HG03442 (cell line): ENCODE measurements at regions not wholly inside any gene's neighbourhood (a gene's known extent, or its start where the extent isn't known, plus 50 kb on each side); places are given as distances from the start of the nearest gene placed in this dataset.

Source experiments
- ATAC-seq: cut with Tn5 transposase; IDR thresholded peaks from one replicate; pipeline ENCODE4 v1.9.1; 2021; ENCODE audit warnings: mild to moderate bottlenecking, moderate library complexity; ENCODE audit not compliant: unreplicated experiment

DNA sequence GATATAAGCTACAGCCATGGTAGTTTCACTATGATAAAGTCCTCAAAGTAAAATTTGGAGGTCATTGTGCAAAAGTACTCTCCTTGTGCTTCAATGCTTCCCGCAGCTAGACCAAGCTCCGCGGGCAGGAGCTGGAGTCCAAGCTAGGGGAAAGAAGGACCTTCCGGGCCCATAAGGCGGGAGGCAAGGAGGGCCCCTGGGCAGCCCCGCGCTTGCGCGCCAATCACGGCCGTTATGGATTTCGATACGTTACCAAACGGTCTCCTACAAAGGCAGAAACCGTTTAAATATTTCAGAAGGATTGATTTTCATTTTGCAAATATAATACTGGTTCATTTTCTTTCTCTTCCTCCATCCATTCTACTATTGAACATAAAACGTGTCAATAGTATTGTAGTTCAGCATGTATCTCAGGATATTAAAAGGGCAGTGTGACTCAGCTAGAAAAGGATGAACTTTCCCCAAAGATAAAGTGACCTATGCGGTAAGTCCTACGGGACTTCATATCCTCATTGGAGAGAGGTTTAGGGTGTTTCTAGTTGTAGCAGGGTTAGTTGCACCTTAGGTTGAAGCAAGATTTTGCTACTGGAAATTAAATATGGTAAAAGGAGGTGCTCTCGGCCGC, 128.0 kb downstream of the KIF20B start:
- no peak for ATAC-seq

DNA sequence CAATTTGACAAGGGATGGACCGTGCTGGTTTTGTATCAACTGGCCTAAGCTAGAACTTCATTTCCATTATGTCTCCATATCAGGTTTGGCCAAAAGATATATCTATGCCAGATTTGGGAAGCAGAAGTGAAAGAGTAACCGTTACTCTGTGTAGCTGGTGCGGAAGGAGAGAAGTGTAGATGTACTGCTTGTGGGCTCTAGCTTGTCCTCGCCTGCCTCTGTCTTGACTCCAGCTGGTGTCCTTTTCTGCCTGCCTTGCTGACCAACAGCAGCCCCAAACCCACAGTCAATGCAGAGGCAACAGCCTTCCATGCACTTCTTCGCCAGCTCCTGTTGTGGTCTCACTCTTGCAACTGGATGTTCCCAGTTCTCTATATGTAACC, 128.5 kb downstream of the KIF20B start:
- ATAC-seq = no peak

DNA sequence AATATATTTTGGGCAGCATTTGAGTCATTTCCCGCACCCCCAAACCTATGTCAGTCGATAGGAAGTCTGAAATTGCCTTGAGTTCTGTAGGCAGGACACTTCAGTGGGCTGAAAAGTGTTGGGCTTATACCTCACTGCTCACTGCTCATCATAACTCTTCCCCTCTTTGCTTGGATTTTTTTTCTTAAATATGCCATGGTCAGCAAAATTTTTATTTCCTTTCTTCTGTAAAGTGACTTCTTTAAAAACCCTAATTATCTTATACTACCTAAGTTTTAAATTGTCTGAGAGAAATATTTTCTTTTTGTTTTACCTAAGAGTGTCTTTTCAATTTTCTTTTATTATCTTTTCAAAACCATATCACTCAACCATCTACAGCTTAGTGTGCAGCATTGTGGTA, 129.2 kb downstream of the KIF20B start:
- ATAC-seq = no peak

DNA sequence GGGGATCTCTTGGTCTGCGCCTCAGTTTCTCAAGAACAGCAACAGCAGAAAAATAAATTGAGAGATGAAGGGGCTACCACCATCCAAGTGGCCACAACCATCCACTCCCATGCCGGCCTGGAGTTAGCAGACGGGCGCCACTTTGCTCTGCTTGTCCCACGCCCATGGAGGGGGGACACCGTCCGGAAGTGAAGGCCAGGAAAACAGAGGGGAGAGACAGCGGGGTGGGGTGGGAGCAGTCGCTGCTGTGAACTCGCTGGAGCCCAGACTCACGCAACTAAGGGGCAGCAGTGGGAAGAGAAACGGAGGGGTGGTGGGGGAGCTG, 135.4 kb downstream of the KIF20B start:
- ATAC-seq = no peak

DNA sequence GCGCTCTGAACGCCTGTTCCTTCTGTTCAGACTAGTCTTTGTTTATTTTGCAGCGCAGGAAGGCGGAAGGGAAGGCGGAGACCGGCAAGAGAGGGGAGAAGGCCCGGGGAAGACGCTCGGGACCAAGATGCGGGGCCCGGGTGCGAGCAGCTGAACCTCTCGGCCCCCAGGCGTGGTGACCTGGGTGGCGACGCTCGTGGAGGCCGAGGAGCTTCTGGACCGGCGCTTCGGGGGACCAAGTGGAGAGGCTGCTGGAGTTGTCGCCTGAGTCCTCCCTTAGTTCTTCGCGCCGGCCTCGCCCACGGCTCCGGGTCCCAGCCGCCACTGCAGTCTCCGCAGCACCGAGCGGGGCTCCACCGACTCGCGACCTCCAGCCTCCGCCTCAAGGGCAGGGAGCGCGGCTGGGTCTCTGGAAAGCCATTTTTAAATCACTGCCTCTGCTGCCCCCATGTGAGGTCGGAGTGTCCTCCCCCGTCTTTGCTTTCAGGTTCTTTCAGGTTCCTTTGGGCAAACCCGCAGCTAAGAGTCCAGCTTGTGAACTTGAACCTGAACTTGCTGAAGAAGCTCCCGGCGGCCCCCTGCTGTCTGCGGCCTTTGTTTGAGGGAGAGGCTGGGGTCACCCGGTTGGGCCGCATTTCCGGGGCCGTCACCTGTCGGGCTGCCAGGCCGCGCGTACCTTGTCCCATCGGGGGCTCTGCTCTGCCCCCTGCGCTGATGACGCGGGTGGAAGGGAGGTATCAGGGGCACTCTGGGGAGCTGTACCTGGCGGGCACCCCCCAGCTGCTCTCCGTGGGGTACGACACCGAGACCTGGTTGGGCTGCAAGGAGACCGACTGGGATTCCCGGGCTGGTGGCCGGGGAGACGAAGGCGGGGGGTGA, 136.0 kb downstream of the KIF20B start:
- ATAC-seq = no peak

DNA sequence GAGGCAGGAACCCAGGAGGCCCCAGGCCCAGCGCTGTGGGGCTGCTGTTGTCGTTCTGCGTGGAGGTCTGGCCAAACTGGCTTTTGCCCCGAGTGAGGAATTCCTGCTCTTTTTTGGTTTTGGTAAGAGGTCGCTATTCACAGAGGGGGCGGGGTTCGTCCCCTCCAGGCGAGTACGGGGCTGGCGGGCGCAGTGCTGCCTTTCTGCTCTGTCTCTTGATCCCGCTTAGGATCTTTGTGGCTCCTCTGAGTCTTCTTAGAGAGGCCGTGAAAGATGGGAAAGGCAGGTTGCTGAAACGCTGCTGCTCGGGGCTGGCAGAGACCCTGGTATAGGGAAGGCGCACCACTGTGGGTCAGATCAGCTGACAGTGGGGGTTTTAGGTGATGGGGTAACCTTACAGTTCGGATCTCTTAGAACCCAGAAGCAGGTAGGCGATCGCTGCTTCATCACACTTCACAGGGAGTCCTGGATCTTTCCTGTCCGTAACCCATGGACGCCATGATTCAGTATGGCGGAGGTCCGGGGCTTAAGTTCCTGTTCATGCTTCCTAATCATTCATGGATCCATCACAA, 136.7 kb downstream of the KIF20B start:
- no peak for ATAC-seq

DNA sequence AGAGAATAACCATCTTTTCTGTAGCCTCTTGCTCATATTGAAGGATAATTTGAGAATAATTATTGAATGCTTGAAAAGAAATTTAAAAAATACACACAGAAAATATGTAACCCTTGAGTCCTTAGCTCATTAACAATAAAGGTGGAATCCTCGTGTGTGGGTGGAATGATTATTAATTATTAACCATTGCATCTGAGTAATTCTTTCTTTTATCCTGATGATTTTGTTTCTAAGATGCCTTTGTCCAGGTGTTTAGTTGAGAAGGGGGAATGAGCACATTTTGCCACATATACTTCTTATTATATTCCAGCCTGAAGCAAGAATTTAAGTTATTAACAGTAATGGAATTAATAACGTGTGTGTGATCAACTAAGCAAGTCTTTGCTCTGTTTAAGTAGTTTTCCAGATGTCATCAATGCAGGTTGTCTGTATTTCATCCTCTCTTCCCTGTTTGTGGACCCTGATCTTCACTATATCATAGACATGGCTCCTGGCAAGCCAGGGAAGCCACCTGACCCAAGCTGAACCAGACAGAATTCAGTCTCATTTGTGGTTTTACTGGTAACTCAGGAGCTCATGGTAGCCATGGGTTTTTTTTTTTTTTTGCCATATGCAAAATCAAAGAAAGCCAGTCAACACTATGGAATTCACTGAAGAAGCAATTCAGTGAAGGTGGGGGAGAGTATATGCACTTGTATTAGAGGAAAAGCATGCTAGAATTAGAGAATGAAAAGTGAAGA, 144.3 kb downstream of the KIF20B start:
- no peak for ATAC-seq

DNA sequence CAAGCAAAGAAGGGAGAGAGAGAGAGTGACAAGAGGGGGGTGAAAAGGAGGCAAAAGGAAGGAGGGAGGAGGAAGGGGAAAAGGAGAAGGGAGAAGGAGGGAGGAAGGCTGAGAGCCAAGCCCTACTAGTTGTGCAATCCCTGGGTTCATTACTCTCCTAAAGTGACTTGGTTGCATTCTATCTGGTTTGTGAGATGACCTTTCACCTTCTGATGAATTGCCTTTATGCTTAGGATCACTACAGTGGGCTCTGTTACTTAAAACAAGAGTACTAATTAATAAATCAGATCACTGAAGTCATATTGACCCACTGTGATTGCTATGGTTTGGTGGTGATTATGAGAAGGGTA, 144.9 kb downstream of the KIF20B start:
- ATAC-seq = no peak

DNA sequence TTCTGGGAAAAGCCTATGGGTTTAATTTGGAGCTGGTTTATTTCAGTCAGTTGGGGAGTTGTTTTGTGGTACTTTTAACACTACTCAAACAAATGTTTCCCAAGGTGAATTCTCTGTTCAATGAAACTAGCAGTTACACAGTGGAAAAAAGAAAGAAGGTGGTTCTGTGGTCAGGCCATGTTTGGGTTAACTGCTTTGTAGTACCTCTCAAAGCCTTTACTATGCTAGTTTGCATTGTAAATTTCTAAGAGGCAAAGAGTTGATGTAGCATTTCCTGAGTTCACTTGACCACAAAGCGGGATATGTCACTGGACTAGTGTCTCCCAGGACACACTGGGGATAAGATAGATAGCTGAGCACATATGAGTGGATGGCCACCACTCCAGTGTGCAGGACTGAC, 145.4 kb downstream of the KIF20B start:
- no peak for ATAC-seq

DNA sequence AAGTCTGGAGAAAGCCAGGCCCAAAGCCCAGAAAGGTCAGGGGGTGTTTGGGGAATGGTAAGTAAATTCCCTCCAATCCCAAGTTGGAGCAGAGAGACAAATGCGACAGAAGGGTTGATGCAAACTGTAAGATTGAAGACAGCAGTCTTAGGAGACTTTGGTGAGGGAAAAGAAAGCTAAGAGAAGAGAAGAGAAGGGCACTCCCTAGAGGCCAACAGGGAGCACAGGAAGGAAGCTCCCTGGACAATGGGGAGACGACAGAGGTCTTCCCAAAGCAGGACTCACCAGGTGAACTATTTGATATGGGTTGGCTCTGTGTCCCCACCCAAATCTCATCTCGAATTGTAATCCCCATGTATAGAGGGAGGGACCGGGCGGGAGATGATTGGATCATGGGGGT, 151.5 kb downstream of the KIF20B start:
- no peak for ATAC-seq

DNA sequence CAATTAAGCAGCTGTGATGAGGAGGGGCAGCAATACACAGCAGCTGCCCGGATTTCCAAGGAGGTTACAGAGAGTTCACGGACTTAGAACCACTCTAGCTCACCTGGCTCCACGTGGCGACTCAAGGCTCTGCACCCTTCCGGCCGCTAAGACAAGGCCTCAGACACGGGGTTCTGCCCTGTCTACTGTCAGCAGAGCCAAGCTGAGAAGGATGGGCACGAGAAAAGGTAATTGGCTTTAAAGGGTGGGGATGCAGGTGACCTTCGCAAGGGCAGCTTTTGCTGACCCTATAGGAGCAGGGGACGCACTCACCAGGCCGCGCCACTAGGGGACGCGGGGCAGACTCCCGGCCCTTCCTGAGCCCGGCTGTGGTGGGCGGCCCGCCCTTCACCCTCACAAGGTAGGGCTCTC, 152.4 kb downstream of the KIF20B start:
- no peak for ATAC-seq

DNA sequence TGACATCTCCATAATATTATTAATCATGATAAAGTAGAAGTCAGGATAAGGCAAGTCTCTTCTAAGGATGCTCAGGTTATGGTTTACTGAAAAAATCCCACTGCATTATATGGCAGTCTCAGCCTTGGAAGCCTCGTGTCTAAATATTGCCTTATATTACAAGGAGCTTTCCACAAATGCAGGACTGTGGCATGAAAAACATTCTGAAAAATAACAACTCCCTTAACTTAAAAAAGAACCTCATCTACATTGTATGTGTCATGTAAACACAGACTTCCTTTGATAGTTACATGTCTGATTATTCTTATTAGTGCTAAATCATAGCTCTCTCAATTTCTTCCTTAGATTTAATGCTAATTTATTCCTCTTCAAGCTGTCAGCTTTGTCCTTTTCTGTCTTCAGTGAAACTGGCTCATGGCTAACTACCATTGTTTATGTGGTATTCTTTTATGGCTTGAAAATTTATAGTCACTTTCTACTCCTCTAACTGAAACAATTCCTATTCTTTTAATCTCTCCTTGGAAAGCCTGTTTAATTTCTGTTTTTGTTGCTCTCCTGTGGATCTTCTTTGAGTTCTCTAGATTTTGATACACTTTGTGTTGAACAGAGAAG, 156.1 kb downstream of the KIF20B start:
- ATAC-seq = no peak

DNA sequence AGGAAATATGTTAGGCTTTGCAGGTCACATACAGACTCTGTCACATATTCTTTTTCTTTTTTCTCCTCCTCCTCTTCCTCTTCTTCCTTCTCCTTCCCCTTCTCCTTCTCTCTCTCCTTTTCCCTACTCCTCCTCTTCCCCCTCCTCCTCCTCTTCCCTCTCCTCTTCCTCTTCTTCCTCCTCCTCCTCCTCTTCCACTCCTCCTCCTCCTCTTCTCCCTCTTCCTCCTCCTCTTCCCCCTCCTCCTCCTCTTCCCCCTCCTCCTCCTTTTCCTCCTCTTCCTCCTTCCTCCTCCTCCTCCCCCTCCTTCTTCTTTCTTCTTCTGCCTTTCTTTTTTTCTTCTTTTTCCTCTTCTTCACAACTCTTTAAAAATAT, 159.8 kb downstream of the KIF20B start:
- no peak for ATAC-seq

DNA sequence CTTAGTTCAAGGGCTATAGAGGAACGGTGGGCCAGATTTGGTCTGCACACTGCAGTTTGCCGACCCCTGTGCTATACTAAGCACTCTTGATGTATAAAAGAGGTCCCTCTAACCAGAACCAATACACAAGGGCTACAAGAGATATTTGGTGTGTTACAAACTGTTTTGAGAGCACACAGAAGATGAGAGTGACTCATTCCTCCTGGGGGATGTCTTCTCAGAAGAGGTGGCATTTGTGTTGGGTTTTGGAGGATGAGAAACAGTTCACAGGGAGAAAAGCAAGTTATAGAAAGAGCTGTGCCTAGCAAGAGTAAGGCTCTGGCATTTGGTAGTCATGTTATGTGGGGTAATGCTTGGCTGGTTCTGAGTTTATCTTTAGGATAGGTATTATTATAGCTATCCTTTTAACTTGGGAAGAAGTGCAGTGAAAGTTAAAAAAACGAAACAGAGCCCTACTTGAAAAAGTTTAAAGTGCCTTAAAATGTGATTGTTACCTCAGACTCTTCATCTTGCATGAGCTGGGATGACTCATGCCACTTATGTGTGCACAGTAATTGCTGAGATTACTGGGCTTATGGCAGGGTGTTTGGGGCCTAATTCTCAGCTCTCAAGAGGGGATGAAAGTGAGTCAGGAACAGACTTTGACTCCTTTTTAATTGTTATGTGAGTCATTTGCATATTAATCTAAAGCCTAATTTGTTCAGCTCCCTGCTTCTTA, 160.4 kb downstream of the KIF20B start:
- peak; percentile 62 for ATAC-seq

DNA sequence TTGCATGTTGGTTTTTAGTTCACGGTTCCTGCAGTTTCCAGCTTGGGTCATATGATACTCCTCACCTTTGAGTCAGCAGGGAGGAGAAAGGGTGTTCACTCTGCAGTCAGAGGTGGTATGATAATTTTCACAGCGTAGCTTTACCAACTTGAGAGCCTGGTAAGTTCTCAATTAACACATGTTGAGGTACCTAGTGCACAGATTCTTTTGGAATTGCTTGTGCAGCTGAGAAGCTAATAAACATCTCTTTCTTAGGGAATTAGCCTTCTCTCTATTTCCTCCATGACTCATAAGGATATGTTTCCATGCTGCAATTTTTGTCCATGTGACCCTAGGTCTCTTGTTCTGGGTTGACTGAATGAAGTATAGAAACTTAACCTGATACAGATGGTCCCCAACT, 166.6 kb downstream of the KIF20B start:
- no peak for ATAC-seq

DNA sequence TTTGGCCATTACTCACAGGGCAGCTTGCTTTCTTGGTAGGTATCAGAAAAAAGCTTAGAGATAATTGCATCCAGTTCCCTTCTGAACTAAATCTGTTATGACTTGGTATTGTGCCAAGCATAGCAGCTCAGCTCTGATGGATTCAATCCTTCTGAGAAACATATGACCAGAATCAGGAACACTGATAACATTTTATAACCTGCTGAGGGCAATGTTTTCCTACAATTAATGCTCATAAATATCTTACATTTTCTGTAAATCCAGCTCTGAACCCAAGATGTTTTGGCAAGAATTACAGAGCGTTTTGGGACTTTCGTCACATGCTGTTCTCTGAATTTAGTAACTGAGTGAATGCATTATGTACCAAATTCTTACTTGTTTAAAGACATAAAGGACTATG, 167.8 kb downstream of the KIF20B start:
- no peak for ATAC-seq

DNA sequence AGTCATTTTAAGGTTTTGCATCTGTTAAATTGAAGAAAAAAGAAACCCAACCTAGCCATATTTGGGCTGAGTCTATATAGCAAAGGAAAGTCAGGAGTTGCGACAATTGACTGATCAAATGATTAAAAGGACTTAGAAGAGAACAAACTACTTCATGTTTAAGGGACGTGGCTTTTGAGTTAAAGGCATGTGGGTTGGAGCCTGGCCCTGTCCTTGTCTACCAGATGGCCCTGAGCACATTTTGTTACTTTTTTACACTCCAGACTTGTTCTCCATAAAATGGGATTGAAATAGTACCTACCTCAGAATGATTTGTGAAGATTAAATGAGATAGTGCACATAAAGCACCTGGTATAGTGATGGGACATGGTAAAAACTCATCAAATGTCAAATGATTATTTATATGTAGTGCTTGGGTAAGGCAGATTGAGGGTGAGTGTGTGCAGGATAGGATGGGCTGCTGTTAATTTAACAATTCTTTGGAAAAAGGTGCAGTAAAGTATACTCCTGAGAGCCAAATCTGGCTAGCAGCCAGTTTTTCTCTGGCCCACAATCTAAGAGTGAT, 168.3 kb downstream of the KIF20B start:
- no peak for ATAC-seq

DNA sequence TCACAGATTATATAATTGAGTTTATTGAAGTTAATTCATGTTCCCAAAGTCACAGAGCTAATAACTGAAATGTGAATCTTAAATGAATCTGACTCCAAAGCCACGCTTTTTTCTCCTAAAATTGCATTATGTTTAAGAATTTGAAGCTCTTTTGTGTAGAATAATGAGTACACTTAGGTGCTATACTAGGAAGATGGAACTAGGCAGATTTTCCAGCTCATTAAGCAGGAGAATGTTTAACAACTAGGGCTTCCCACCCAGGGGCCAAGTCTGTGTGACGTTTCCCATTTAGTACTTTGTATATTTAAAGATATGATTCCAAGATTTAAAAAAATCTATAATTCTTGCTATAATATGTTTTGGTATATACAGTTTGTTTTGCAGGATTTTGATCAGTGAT, 169.5 kb downstream of the KIF20B start:
- ATAC-seq = no peak

DNA sequence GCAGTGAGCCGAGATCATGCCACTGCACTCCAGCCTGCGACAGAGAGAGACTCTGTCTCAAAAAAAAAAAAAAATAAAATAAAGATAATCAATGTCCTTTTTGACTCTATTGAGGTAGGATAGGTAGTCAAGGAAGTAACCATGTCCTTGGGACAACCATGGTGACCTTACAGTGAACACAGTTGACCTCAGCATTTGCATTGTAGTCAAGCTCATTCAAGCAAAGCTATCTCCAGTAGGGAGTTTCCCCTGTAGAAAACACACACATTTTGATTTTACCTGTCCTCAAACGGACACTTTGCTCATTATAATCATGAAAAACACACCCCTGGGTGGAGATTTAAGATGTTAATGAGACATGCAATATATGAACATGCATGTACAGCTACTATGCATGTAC, 171.7 kb downstream of the KIF20B start:
- ATAC-seq = peak; percentile 95

DNA sequence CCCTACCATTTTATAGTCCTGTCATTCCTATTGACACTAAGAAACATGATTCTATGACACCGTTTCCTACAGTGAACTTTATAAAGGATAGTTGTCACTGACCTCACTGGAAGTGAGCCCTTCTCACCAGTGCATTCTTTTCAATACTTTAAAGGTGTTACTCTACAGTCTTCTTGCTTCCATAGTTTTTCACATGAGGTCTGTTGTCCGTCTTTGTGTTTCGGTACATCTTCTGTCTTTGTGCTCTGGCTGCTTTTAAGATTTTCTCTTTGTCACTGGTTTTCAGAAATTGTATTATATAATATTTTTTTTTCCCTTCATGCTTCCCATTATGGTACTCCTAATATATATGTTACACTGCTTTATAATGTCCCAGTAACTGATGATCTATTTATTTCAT, 174.2 kb downstream of the KIF20B start:
- no peak for ATAC-seq

DNA sequence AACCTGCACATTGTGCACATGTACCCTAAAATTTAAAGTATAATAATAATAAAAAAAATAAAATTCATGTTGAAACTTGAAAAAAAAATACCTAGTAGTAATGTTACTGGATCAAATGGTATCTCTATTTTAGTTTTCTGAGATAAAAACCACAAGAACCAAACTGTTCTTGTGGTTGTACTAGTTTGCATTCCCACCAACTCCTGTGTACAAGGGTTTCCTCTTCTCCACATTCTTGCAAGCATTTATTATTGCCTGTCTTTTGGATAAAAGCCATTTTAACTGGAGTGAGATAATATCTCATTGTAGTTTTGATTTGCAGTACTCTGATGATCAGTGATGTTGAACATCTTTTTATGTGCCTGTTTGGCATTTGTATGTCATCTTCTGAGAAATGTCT, 177.7 kb downstream of the KIF20B start:
- ATAC-seq = no peak
